Activated naive CD4-positive, alpha-beta T cell treated with anti-CD3 and anti-CD28 coated beads, Interleukin-2, amount 10 ng/mL, durations not matched to agents 7 days and 5 days (primary cell): ENCODE measurements at regions not wholly inside any gene's neighbourhood (a gene's known extent, or its start where the extent isn't known, plus 50 kb on each side); places are given as distances from the start of the nearest gene placed in this dataset.

ENCODE experiments used
- CTCF ChIA-PET: fragments of 350-600 bp; sonication (Branson Sonifier 250); formaldehyde crosslinking; loops from one replicate; lab custom pipeline; 2021; ENCODE audit warnings: antibody characterized with exemption; lab: Charles Lee
- DNase-seq: peaks from one replicate; pipeline ENCODE4 v3.0.0-alpha.2; 2020
- H3K27ac Mint-ChIP-seq: one replicate; pipeline ENCODE4 v1.8.0; 2021; ENCODE audit warnings: mild to moderate bottlenecking, moderate library complexity, mixed read lengths
- H3K27me3 Mint-ChIP-seq: one replicate; pipeline ENCODE4 v1.8.0; 2021; ENCODE audit warnings: mild to moderate bottlenecking, mixed read lengths
- H3K36me3 Mint-ChIP-seq: one replicate; pipeline ENCODE4 v1.8.0; 2021; ENCODE audit warnings: mixed read lengths
- H3K4me1 Mint-ChIP-seq: one replicate; pipeline ENCODE4 v1.8.0; 2021; ENCODE audit warnings: mixed read lengths
- H3K4me3 Mint-ChIP-seq: one replicate; pipeline ENCODE4 v1.8.0; 2021; ENCODE audit warnings: mild to moderate bottlenecking, moderate library complexity, mixed read lengths
- H3K9me3 Mint-ChIP-seq: one replicate; pipeline ENCODE4 v1.8.0; 2021; ENCODE audit warnings: mixed read lengths

DNA sequence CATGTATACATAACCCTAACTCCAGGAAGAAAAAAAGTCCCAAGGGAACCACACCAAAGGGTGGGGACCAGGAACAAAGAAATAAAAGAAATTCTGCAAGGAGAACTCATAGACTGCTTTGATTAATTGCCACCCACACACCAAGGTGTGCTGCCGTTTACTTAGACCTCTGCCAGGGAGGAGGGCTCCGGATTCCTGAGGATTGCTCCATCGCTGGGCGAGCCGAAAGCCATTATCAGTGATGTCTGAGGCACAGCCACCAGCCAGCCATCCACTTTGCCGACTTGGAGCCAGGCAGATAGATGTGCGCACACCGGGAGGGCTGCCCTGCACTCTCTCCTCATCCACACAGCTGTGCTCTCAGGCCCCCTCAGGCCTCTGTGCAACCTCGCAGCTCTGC is 272.7 kb upstream of the FOXQ1 start:
- Mint-ChIP-seq H3K9me3 (no peaks in the 10 kb centered on the region), H3K27me3 (peaks cover 12% of the 10 kb centered on the region), H3K4me1 (no peaks in the 10 kb centered on the region), H3K36me3 (no peaks in the 10 kb centered on the region), H3K27ac (no peak overlapping the region), H3K4me3 (no peak overlapping the region)
- no peak for DNase-seq
- CTCF ChIA-PET = no interaction called here

- no peaks in the 10 kb centered on the region for H3K36me3 Mint-ChIP-seq
- CTCF ChIA-PET = no interaction called here
These were observed 274.3 kb upstream of the FOXQ1 start for GRCh38 chr6:1037430-1038202.

GRCh38 chr6:1035401-1035800 is 276.5 kb upstream of the FOXQ1 start:
- no peaks in the 10 kb centered on the region for H3K9me3 Mint-ChIP-seq
- peaks cover 4% of the 10 kb centered on the region for H3K27me3 Mint-ChIP-seq
- no peak overlapping the region for H3K27ac Mint-ChIP-seq
- no peaks in the 10 kb centered on the region for H3K36me3 Mint-ChIP-seq
- CTCF ChIA-PET = no interaction called here
- H3K4me3 Mint-ChIP-seq = no peak overlapping the region
- H3K4me1 Mint-ChIP-seq = no peaks in the 10 kb centered on the region
- no peak for DNase-seq

More at GRCh38 chr6:1037430-1038202, 274.3 kb upstream of the FOXQ1 start:
- H3K4me1 Mint-ChIP-seq = no peaks in the 10 kb centered on the region
- DNase-seq = no peak
- H3K9me3 Mint-ChIP-seq = no peaks in the 10 kb centered on the region
- peaks cover 4% of the 10 kb centered on the region for H3K27me3 Mint-ChIP-seq
- H3K27ac Mint-ChIP-seq = no peak overlapping the region
- no peak overlapping the region for H3K4me3 Mint-ChIP-seq

DNA sequence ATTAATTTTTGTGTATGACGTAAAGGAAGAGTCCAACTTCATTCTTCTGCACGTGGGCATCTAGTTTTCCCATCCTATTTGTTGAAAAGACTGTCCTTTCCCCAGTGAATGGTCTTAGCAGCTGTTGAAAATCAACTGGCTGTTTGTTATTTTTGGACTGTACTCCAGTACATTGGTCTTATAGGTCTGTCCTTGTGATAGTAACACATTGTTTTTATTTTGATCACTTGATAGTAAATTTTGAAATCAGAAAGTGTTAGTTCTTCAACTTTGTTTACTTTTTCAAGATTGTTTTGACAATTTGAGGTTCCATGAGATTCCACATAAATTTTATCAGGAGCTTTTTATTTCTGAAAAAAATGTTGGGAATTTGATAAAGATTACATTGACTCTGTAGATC is 280.2 kb upstream of the FOXQ1 start:
- CTCF ChIA-PET = no interaction called here

GRCh38 chr6:1029141-1029540 is 282.8 kb upstream of the FOXQ1 start:
- no peaks in the 10 kb centered on the region for H3K36me3 Mint-ChIP-seq
- CTCF ChIA-PET = no interaction called here
- no peak overlapping the region for H3K27ac Mint-ChIP-seq
- H3K9me3 Mint-ChIP-seq = no peaks in the 10 kb centered on the region
- no peaks in the 10 kb centered on the region for H3K4me1 Mint-ChIP-seq
- H3K27me3 Mint-ChIP-seq = peaks cover 19% of the 10 kb centered on the region
- DNase-seq = no peak
- no peak overlapping the region for H3K4me3 Mint-ChIP-seq

More for the DNA sequence above, 280.2 kb upstream of the FOXQ1 start:
- no peak overlapping the region for H3K27ac Mint-ChIP-seq
- H3K36me3 Mint-ChIP-seq = no peaks in the 10 kb centered on the region
- no peak for DNase-seq
- H3K4me3 Mint-ChIP-seq = no peak overlapping the region
- H3K4me1 Mint-ChIP-seq = no peaks in the 10 kb centered on the region
- peaks cover 14% of the 10 kb centered on the region for H3K27me3 Mint-ChIP-seq
- no peaks in the 10 kb centered on the region for H3K9me3 Mint-ChIP-seq

- Mint-ChIP-seq H3K36me3 (no peaks in the 10 kb centered on the region), H3K27me3 (peaks cover 23% of the 10 kb centered on the region), H3K4me3 (no peak overlapping the region), H3K4me1 (no peaks in the 10 kb centered on the region), H3K27ac (no peak overlapping the region), H3K9me3 (no peaks in the 10 kb centered on the region)
- CTCF ChIA-PET = no interaction called here
- no peak for DNase-seq
These were observed 283.2 kb upstream of the FOXQ1 start for GRCh38 chr6:1028723-1029122.

DNA sequence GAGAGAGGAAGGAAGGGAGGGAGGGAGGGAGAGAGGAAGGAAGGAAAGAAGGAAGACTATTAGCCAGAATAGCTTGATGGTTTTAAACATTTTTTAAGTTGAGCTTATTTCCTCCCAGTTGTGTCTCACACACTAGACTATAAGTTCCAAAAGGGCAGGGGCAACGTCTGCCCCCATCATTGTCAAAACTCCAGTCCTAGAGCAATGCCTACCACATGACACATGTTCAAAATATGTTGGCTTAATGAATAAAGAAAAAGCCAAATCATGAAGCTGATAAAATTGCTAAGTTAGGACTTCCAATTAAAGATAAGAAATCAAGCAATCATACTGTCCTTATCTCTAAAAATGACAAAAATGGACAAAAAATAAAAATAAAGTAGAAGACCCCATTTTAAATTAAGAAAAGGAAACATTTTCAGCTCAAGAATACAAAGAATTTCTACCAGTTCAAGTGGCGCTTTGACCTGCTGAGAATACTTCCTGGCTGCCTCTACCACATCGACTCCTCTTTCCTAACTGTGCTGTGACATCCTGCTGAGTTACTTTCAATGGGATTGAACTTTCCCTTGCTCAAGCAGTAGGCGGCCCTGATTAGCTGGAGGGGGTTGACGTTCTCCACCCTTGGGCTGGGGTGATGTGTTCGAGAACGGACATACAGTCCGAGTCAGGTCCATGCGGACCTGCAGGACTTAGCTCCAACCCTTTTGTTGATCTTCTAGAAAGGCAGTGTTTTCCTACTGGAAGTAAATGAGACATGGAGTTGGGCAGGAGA is 283.9 kb upstream of the FOXQ1 start:
- CTCF ChIA-PET = no interaction called here

GRCh38 chr6:1027109-1027794 is 284.6 kb upstream of the FOXQ1 start:
- Mint-ChIP-seq H3K36me3 (no peaks in the 10 kb centered on the region), H3K27me3 (peaks cover 25% of the 10 kb centered on the region), H3K4me3 (no peak overlapping the region), H3K9me3 (no peaks in the 10 kb centered on the region), H3K4me1 (no peaks in the 10 kb centered on the region), H3K27ac (no peak overlapping the region)
- DNase-seq = no peak
- CTCF ChIA-PET = no interaction called here

More for the DNA sequence above, 283.9 kb upstream of the FOXQ1 start:
- DNase-seq = no peak
- Mint-ChIP-seq H3K36me3 (no peaks in the 10 kb centered on the region), H3K9me3 (no peaks in the 10 kb centered on the region), H3K27ac (no peak overlapping the region), H3K4me3 (no peak overlapping the region), H3K27me3 (peaks cover 25% of the 10 kb centered on the region), H3K4me1 (no peaks in the 10 kb centered on the region)

DNA sequence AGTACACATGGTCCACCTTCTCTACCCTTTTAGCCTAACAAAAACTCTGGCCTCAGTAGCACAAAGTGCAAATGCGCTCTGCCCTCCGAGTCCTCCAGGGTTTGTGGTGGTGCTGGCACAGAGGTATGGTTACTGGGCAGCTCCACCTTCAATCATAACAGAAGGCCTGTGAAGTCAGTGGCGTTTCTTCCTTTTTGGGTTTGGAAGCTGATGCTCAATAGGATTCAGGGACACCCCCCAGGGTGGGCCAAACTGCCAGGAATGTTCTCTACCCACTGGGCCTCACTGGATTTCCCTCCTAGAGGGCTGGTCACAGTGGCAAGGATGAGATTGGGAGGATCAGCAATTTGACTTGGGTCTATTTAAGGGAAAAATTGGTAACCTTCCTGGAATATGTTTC is 286.1 kb upstream of the FOXQ1 start:
- CTCF ChIA-PET = no interaction called here
- H3K27me3 Mint-ChIP-seq = peaks cover 25% of the 10 kb centered on the region
- no peak for DNase-seq

GRCh38 chr6:1024587-1024986 is 287.3 kb upstream of the FOXQ1 start:
- Mint-ChIP-seq H3K36me3 (no peaks in the 10 kb centered on the region), H3K27ac (no peak overlapping the region), H3K4me1 (no peaks in the 10 kb centered on the region), H3K27me3 (peaks cover 28% of the 10 kb centered on the region), H3K9me3 (peaks cover 1% of the 10 kb centered on the region), H3K4me3 (no peak overlapping the region)
- CTCF ChIA-PET = no interaction called here
- no peak for DNase-seq

More for the DNA sequence above, 286.1 kb upstream of the FOXQ1 start:
- H3K4me1 Mint-ChIP-seq = no peaks in the 10 kb centered on the region
- H3K36me3 Mint-ChIP-seq = no peaks in the 10 kb centered on the region
- no peak overlapping the region for H3K4me3 Mint-ChIP-seq
- H3K27ac Mint-ChIP-seq = no peak overlapping the region
- peaks cover 1% of the 10 kb centered on the region for H3K9me3 Mint-ChIP-seq

DNA sequence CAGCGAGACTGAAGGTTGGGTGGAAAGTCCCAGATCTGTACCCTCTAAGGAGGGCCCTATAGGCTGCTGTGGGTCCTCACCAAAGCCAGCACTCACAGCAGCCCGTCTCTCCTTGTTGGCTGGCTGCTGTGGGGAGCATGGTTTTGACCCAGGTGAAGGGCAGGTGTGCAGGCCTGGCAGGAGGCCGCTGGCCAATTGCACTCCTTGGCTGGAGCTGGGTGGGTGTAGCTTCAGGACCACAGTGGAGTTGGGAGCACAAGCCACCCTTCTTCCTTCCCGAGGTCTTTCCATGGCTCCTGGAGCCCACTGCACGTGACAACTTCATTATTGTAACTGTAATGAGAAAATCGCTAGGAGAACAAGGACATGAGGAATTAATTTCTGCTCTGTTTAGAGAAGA is 287.7 kb upstream of the FOXQ1 start:
- Mint-ChIP-seq H3K27me3 (peaks cover 28% of the 10 kb centered on the region), H3K27ac (no peak overlapping the region), H3K36me3 (no peaks in the 10 kb centered on the region), H3K4me1 (no peaks in the 10 kb centered on the region), H3K4me3 (no peak overlapping the region), H3K9me3 (peaks cover 1% of the 10 kb centered on the region)
- no peak for DNase-seq
- CTCF ChIA-PET = no interaction called here

DNA sequence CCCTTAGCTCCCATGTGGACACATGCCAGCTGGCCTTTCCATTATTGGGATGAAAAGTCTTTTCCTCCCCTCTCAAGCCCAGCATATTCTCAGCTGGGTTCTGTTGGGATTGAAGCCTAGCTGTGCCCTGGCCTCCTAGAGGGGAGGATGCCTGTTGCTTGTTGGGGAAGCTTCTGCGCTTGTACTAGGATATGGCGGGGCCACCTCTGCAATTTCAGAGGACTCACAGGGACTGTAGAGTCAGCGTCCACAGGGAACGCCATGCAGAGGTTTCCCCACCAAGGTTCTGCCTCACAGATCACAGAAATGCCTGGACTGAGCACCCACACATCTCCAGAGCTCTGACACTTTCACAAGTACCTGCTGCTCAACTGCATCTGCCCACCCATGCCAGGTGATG is 288.7 kb upstream of the FOXQ1 start:
- Mint-ChIP-seq H3K27me3 (peaks cover 20% of the 10 kb centered on the region), H3K4me3 (no peak overlapping the region)
- CTCF ChIA-PET = no interaction called here

DNA sequence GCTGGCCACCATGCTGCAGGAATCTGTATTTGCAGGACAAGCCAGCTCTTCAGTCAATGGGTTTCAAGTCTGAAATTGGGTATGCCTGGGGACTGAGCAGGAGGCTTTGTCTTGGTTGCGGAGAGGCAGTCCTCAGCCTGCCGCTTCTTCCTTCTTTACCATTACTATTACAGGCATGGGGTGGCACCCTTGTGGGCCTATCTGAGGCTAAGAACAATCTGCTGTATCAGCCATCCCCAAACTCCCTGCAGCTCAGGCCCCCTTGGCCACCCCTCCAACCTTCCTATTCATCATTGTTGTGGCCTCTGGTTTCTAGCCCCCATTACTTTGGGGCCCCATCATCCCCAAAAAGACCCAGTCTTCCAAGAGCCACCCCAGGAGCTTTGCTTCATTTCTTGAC is 289.2 kb upstream of the FOXQ1 start:
- DNase-seq = no peak
- H3K27me3 Mint-ChIP-seq = peaks cover 19% of the 10 kb centered on the region
- H3K36me3 Mint-ChIP-seq = no peaks in the 10 kb centered on the region
- CTCF ChIA-PET = no interaction called here
- peaks cover 1% of the 10 kb centered on the region for H3K9me3 Mint-ChIP-seq
- H3K27ac Mint-ChIP-seq = no peak overlapping the region
- H3K4me1 Mint-ChIP-seq = no peaks in the 10 kb centered on the region
- H3K4me3 Mint-ChIP-seq = no peak overlapping the region

More for the DNA sequence above, 288.7 kb upstream of the FOXQ1 start:
- no peak for DNase-seq
- H3K36me3 Mint-ChIP-seq = no peaks in the 10 kb centered on the region
- H3K9me3 Mint-ChIP-seq = peaks cover 1% of the 10 kb centered on the region
- no peaks in the 10 kb centered on the region for H3K4me1 Mint-ChIP-seq
- H3K27ac Mint-ChIP-seq = no peak overlapping the region

- Mint-ChIP-seq H3K4me1 (no peaks in the 10 kb centered on the region), H3K9me3 (peaks cover 1% of the 10 kb centered on the region), H3K27me3 (peaks cover 16% of the 10 kb centered on the region), H3K4me3 (no peak overlapping the region), H3K36me3 (no peaks in the 10 kb centered on the region), H3K27ac (no peak overlapping the region)
- no peak for DNase-seq
- CTCF ChIA-PET = no interaction called here
These were observed 291.1 kb upstream of the FOXQ1 start for GRCh38 chr6:1020837-1021236.
